ENCODE measurements at regions not wholly inside any gene's neighbourhood (a gene's known extent, or its start where the extent isn't known, plus 50 kb on each side); places are given as distances from the start of the nearest gene placed in this dataset.

DNA sequence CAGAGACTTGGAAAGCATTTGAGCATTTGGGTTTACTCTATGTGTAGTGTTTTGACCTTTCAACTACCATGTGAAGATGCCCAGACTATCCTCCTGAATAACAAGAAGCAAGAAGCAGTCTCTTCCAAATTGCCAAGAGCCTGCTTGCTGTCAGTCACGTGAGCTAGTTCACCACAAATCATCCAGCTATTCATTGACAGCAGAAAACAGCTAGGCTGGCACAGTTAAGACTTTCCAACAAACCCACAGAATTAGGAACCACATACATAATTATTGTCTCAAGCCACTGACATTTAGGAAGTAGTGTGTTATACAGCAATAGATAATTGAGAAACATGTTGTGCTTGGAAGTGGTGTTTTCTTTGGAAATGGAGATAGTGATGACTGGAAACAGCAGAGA lies 1652.0 kb downstream of the NCAM2 start:
- no peak overlapping the region for H3K4me3 ChIP-seq
- H3K9me3 ChIP-seq = no peaks in the 10 kb centered on the region
- no peaks in the 10 kb centered on the region for H3K4me1 ChIP-seq
- 18% methylated on average over 1 of the region's 1 CpG for WGBS (ENCODE audit: insufficient coverage, low coverage, low lambda C conversion rate, missing lambda C conversion rate)
- intact Hi-C loops (cut with DNase I) = no loop called here
- H3K36me3 ChIP-seq = no peaks in the 10 kb centered on the region
- no peaks in the 10 kb centered on the region for H3K27me3 ChIP-seq
- H3K27ac ChIP-seq = no peak overlapping the region
- TF ChIP-seq, protein P1, sequence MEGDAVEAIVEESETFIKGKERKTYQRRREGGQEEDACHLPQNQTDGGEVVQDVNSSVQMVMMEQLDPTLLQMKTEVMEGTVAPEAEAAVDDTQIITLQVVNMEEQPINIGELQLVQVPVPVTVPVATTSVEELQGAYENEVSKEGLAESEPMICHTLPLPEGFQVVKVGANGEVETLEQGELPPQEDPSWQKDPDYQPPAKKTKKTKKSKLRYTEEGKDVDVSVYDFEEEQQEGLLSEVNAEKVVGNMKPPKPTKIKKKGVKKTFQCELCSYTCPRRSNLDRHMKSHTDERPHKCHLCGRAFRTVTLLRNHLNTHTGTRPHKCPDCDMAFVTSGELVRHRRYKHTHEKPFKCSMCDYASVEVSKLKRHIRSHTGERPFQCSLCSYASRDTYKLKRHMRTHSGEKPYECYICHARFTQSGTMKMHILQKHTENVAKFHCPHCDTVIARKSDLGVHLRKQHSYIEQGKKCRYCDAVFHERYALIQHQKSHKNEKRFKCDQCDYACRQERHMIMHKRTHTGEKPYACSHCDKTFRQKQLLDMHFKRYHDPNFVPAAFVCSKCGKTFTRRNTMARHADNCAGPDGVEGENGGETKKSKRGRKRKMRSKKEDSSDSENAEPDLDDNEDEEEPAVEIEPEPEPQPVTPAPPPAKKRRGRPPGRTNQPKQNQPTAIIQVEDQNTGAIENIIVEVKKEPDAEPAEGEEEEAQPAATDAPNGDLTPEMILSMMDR (IDR thresholded peaks at IDR 0.05) = no peak
- TF ChIP-seq POLR2A (IDR thresholded peaks at IDR 0.05) = no peak
- ATAC-seq (no peak), DNase-seq (no peak)

- TF ChIP-seq, protein P1 (IDR thresholded peaks at IDR 0.05) = no peak
- no peak for TF ChIP-seq POLR2A (IDR thresholded peaks at IDR 0.05)
- DNase-seq (no peak), ATAC-seq (no peak)
- intact Hi-C loops (cut with DNase I) = no loop called here
- no peaks in the 10 kb centered on the region for H3K27me3 ChIP-seq
- no peaks in the 10 kb centered on the region for H3K9me3 ChIP-seq
- no peak overlapping the region for H3K27ac ChIP-seq
- H3K4me3 ChIP-seq = no peak overlapping the region
- no peaks in the 10 kb centered on the region for H3K4me1 ChIP-seq
- H3K36me3 ChIP-seq = no peaks in the 10 kb centered on the region
Observed at GRCh38 chr21:22657781-22658180, 1659.6 kb downstream of the NCAM2 start.

- no peaks in the 10 kb centered on the region for H3K27me3 ChIP-seq
- TF ChIP-seq, protein P1 (IDR thresholded peaks at IDR 0.05) = no peak
- TF ChIP-seq POLR2A (IDR thresholded peaks at IDR 0.05) = no peak
- intact Hi-C loops (cut with DNase I) = no loop called here
- no peaks in the 10 kb centered on the region for H3K36me3 ChIP-seq
- no peaks in the 10 kb centered on the region for H3K4me1 ChIP-seq
- 53% methylated on average over 1 of the region's 1 CpG for WGBS (ENCODE audit: insufficient coverage, low coverage, low lambda C conversion rate, missing lambda C conversion rate)
- no peak overlapping the region for H3K4me3 ChIP-seq
- no peaks in the 10 kb centered on the region for H3K9me3 ChIP-seq
- H3K27ac ChIP-seq = no peak overlapping the region
- no peak for ATAC-seq
- DNase-seq = no peak
Observed at GRCh38 chr21:22670148-22670547, 1671.9 kb downstream of the NCAM2 start.

DNA sequence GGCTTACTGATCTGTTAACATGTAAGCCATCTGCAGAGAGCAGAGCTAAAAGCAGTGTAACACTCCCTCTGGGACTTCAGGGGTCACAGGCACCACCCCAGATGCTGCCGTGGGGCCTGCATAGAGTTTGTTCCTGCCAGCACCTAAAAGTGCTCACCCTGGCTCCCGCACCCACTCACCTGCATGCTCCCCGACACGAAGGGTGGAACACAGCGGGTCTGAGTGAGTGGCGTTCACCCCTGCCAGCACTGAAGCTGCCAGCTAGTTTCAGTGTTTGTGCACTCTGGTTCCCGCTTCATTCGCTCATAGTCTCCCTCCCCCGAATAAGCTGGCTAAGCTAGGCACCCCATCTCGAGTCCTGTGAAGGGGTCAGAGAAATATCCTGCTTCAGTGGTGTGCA lies 1681.0 kb downstream of the NCAM2 start:
- Histone ChIP-seq H3K9me3 (no peaks in the 10 kb centered on the region), H3K27ac (no peak overlapping the region), H3K4me1 (no peaks in the 10 kb centered on the region), H3K4me3 (no peak overlapping the region), H3K36me3 (no peaks in the 10 kb centered on the region), H3K27me3 (no peaks in the 10 kb centered on the region)
- 60% methylated on average over 1 of the region's 10 CpGs for WGBS (ENCODE audit: insufficient coverage, low coverage, low lambda C conversion rate, missing lambda C conversion rate)
- intact Hi-C loops (cut with DNase I) = no loop called here
- no peak for TF ChIP-seq POLR2A (IDR thresholded peaks at IDR 0.05)
- TF ChIP-seq, protein P1 (IDR thresholded peaks at IDR 0.05) = no peak
- DNase-seq = no peak
- ATAC-seq = peak in 1 of 4 donors; percentile 17

- no peak overlapping the region for H3K27ac ChIP-seq
- H3K4me1 ChIP-seq = no peaks in the 10 kb centered on the region
- H3K4me3 ChIP-seq = no peak overlapping the region
- no peaks in the 10 kb centered on the region for H3K9me3 ChIP-seq
- H3K36me3 ChIP-seq = no peaks in the 10 kb centered on the region
- intact Hi-C loops (cut with DNase I) = no loop called here
- DNase-seq (no peak), ATAC-seq (no peak)
- no peaks in the 10 kb centered on the region for H3K27me3 ChIP-seq
- TF ChIP-seq POLR2A (IDR thresholded peaks at IDR 0.05) = no peak
- TF ChIP-seq, protein P1 (IDR thresholded peaks at IDR 0.05) = no peak
Observed at GRCh38 chr21:22691658-22692057, 1693.4 kb downstream of the NCAM2 start.

Measured in right lobe of liver (tissue), 6 donors.